HG02798 (cell line): ENCODE measurements at regions not wholly inside any gene's neighbourhood (a gene's known extent, or its start where the extent isn't known, plus 50 kb on each side); places are given as distances from the start of the nearest gene placed in this dataset.

Experiments
- ATAC-seq: cut with Tn5 transposase; IDR thresholded peaks from one replicate; pipeline ENCODE4 v1.9.1; 2021; ENCODE audit warnings: mild to moderate bottlenecking; ENCODE audit not compliant: unreplicated experiment, poor library complexity

GRCh38 chr5:7190712-7191250, 205.2 kb upstream of the ADCY2 start:
- ATAC-seq = no peak

GRCh38 chr5:7192016-7192415, 203.9 kb upstream of the ADCY2 start:
- no peak for ATAC-seq

- ATAC-seq = no peak
These were observed 193.1 kb upstream of the ADCY2 start for GRCh38 chr5:7202846-7203245.

GRCh38 chr5:7207979-7208378, 188.0 kb upstream of the ADCY2 start:
- ATAC-seq = no peak

- ATAC-seq = no peak
These were observed 187.0 kb upstream of the ADCY2 start for GRCh38 chr5:7208938-7209337.

- ATAC-seq = no peak
These were observed 186.3 kb upstream of the ADCY2 start for GRCh38 chr5:7209658-7210057.

GRCh38 chr5:7210549-7210948, 185.4 kb upstream of the ADCY2 start:
- ATAC-seq = no peak

- ATAC-seq = no peak
These were observed 182.4 kb upstream of the ADCY2 start for GRCh38 chr5:7213525-7213924.

- no peak for ATAC-seq
These were observed 181.0 kb upstream of the ADCY2 start for GRCh38 chr5:7214906-7215416.

- no peak for ATAC-seq
These were observed 177.8 kb upstream of the ADCY2 start for GRCh38 chr5:7218141-7218540.

- ATAC-seq = no peak
These were observed 175.8 kb upstream of the ADCY2 start for GRCh38 chr5:7220156-7220555.

GRCh38 chr5:7221041-7221440, 174.9 kb upstream of the ADCY2 start:
- ATAC-seq = no peak

GRCh38 chr5:7225826-7226225, 170.1 kb upstream of the ADCY2 start:
- no peak for ATAC-seq

- no peak for ATAC-seq
These were observed 153.7 kb upstream of the ADCY2 start for GRCh38 chr5:7242118-7242710.

- ATAC-seq = no peak
These were observed 151.7 kb upstream of the ADCY2 start for GRCh38 chr5:7244208-7244607.

GRCh38 chr5:7245121-7245651, 150.8 kb upstream of the ADCY2 start:
- no peak for ATAC-seq

- ATAC-seq = no peak
These were observed 149.7 kb upstream of the ADCY2 start for GRCh38 chr5:7246287-7246686.

GRCh38 chr5:7250004-7250403, 145.9 kb upstream of the ADCY2 start:
- ATAC-seq = no peak

- no peak for ATAC-seq
These were observed 145.3 kb upstream of the ADCY2 start for GRCh38 chr5:7250611-7251010.

- ATAC-seq = no peak
These were observed 144.8 kb upstream of the ADCY2 start for GRCh38 chr5:7251132-7251531.

GRCh38 chr5:7261049-7261448, 134.9 kb upstream of the ADCY2 start:
- no peak for ATAC-seq

- no peak for ATAC-seq
These were observed 134.0 kb upstream of the ADCY2 start for GRCh38 chr5:7261900-7262299.
